ENCODE measurements at regions not wholly inside any gene's neighbourhood (a gene's known extent, or its start where the extent isn't known, plus 50 kb on each side); places are given as distances from the start of the nearest gene placed in this dataset.

- TF ChIP-seq POLR2A (IDR thresholded peaks at IDR 0.05) (no peak), CTCF (IDR thresholded peaks at IDR 0.05 in 4 of 5, conservative IDR thresholded peaks at IDR 0.05 in 1 of 5) (no peak)
Measured at GRCh38 chr13:111967572-111968201, 99.3 kb upstream of the SOX1 start.

All from gastrocnemius medialis (tissue), 4 donors.